ENCODE measurements at regions not wholly inside any gene's neighbourhood (a gene's known extent, or its start where the extent isn't known, plus 50 kb on each side); places are given as distances from the start of the nearest gene placed in this dataset.

GRCh38 chr1:37415611-37416244 lies 58.7 kb upstream of the ZC3H12A start:
- no peak for TF ChIP-seq REST (IDR thresholded peaks at IDR 0.05; ENCODE audit: insufficient replicate concordance, low read depth)
- TF ChIP-seq POLR2AphosphoS5 (IDR thresholded peaks at IDR 0.05; ENCODE audit: low read depth): no peak
- TF ChIP-seq SPI1 (IDR thresholded peaks at IDR 0.05; ENCODE audit: borderline replicate concordance, low read depth): no peak
- no peak for TF ChIP-seq GABPA (IDR thresholded peaks at IDR 0.05; ENCODE audit: low read depth)
- no peak overlapping the region for H3K4me3 ChIP-seq (replicated peaks; ENCODE audit: insufficient read depth, low read length)
- H3K27ac ChIP-seq (replicated peaks): no peak overlapping the region
- no peak for DNase-seq (ENCODE audit: low read depth in 1 of 2, low spot score in 1 of 2)
- H3K27me3 ChIP-seq (ENCODE audit: insufficient read depth, poor library complexity, severe bottlenecking): no peaks in the 10 kb centered on the region

- no peak for DNase-seq (ENCODE audit: low read depth in 1 of 2, low spot score in 1 of 2)
- Histone ChIP-seq H3K27me3 (ENCODE audit: insufficient read depth, poor library complexity, severe bottlenecking) (no peaks in the 10 kb centered on the region), H3K4me3 (replicated peaks; ENCODE audit: insufficient read depth, low read length) (no peak overlapping the region), H3K27ac (replicated peaks) (no peak overlapping the region)
- TF ChIP-seq GABPA (IDR thresholded peaks at IDR 0.05; ENCODE audit: low read depth): no peak
- TF ChIP-seq REST (IDR thresholded peaks at IDR 0.05; ENCODE audit: insufficient replicate concordance, low read depth): no peak
- no peak for TF ChIP-seq POLR2AphosphoS5 (IDR thresholded peaks at IDR 0.05; ENCODE audit: low read depth)
- TF ChIP-seq SPI1 (IDR thresholded peaks at IDR 0.05; ENCODE audit: borderline replicate concordance, low read depth): no peak
- no peak for TF ChIP-seq CTCF (IDR thresholded peaks at IDR 0.05; ENCODE audit: insufficient read depth, low read length)
Observed at GRCh38 chr1:37420456-37420855, 53.9 kb upstream of the ZC3H12A start.

GRCh38 chr1:37423810-37424209 lies 50.6 kb upstream of the ZC3H12A start:
- no peak overlapping the region for H3K4me3 ChIP-seq (replicated peaks; ENCODE audit: insufficient read depth, low read length)
- DNase-seq (ENCODE audit: low read depth in 1 of 2, low spot score in 1 of 2): no peak
- TF ChIP-seq REST (IDR thresholded peaks at IDR 0.05; ENCODE audit: insufficient replicate concordance, low read depth) (no peak), POLR2AphosphoS5 (IDR thresholded peaks at IDR 0.05; ENCODE audit: low read depth) (no peak), SPI1 (IDR thresholded peaks at IDR 0.05; ENCODE audit: borderline replicate concordance, low read depth) (no peak), CTCF (IDR thresholded peaks at IDR 0.05; ENCODE audit: insufficient read depth, low read length) (no peak), GABPA (IDR thresholded peaks at IDR 0.05; ENCODE audit: low read depth) (no peak)
- no peak overlapping the region for H3K27ac ChIP-seq (replicated peaks)
- no peaks in the 10 kb centered on the region for H3K27me3 ChIP-seq (ENCODE audit: insufficient read depth, poor library complexity, severe bottlenecking)
